ENCODE measurements at regions not wholly inside any gene's neighbourhood (a gene's known extent, or its start where the extent isn't known, plus 50 kb on each side); places are given as distances from the start of the nearest gene placed in this dataset.

- Histone ChIP-seq H3K27ac (no peak overlapping the region), H3K27me3 (replicated peaks; ENCODE audit: insufficient read depth) (no peaks in the 10 kb centered on the region), H3K9me3 (no peaks in the 10 kb centered on the region), H3K4me1 (replicated peaks) (no peaks in the 10 kb centered on the region), H3K36me3 (no peaks in the 10 kb centered on the region), H3K4me3 (no peak overlapping the region)
- TF ChIP-seq POLR2A (IDR thresholded peaks at IDR 0.05) (no peak), CTCF (IDR thresholded peaks at IDR 0.05) (no peak), POLR2AphosphoS5 (IDR thresholded peaks at IDR 0.05) (no peak)
- intact Hi-C loops (cut with DNase I), result no loop called here
- DNase-seq (ENCODE audit: low spot score), result no peak
- WGBS, result 73% methylated on average over 7 of the region's 7 CpGs
Observed at GRCh38 chr18:25557011-25557410, 205.0 kb upstream of the ZNF521 start.

GRCh38 chr18:25553631-25554263 is 201.8 kb upstream of the ZNF521 start:
- Histone ChIP-seq H3K4me3 (no peak overlapping the region), H3K27ac (no peak overlapping the region), H3K36me3 (no peaks in the 10 kb centered on the region), H3K27me3 (replicated peaks; ENCODE audit: insufficient read depth) (no peaks in the 10 kb centered on the region), H3K4me1 (replicated peaks) (no peaks in the 10 kb centered on the region), H3K9me3 (no peaks in the 10 kb centered on the region)
- intact Hi-C loops (cut with DNase I), result no loop called here
- DNase-seq (ENCODE audit: low spot score), result no peak
- 96% methylated on average over 1 of the region's 1 CpG for WGBS
- no peak for TF ChIP-seq POLR2AphosphoS5 (IDR thresholded peaks at IDR 0.05)
- TF ChIP-seq POLR2A (IDR thresholded peaks at IDR 0.05), result no peak
- no peak for TF ChIP-seq CTCF (IDR thresholded peaks at IDR 0.05)

GRCh38 chr18:25544546-25545287 is 192.8 kb upstream of the ZNF521 start:
- Histone ChIP-seq H3K4me3 (no peak overlapping the region), H3K36me3 (no peaks in the 10 kb centered on the region), H3K9me3 (no peaks in the 10 kb centered on the region), H3K27me3 (replicated peaks; ENCODE audit: insufficient read depth) (no peaks in the 10 kb centered on the region), H3K4me1 (replicated peaks) (no peaks in the 10 kb centered on the region), H3K27ac (no peak overlapping the region)
- no peak for TF ChIP-seq POLR2AphosphoS5 (IDR thresholded peaks at IDR 0.05)
- no peak for TF ChIP-seq POLR2A (IDR thresholded peaks at IDR 0.05)
- TF ChIP-seq CTCF (IDR thresholded peaks at IDR 0.05), result no peak
- intact Hi-C loops (cut with DNase I), result no loop called here
- 89% methylated on average over 2 of the region's 2 CpGs for WGBS
- no peak for DNase-seq (ENCODE audit: low spot score)

- WGBS, result 77% methylated on average over 7 of the region's 7 CpGs
- Histone ChIP-seq H3K27ac (no peak overlapping the region), H3K4me1 (replicated peaks) (no peaks in the 10 kb centered on the region), H3K36me3 (no peaks in the 10 kb centered on the region), H3K27me3 (replicated peaks; ENCODE audit: insufficient read depth) (no peaks in the 10 kb centered on the region), H3K4me3 (no peak overlapping the region), H3K9me3 (no peaks in the 10 kb centered on the region)
- TF ChIP-seq CTCF (IDR thresholded peaks at IDR 0.05) (no peak), POLR2A (IDR thresholded peaks at IDR 0.05) (no peak), POLR2AphosphoS5 (IDR thresholded peaks at IDR 0.05) (no peak)
- intact Hi-C loops (cut with DNase I), result no loop called here
- no peak for DNase-seq (ENCODE audit: low spot score)
Observed at GRCh38 chr18:25538175-25538922, 186.4 kb upstream of the ZNF521 start.
